SK-N-SH (cell line): ENCODE measurements at regions not wholly inside any gene's neighbourhood (a gene's known extent, or its start where the extent isn't known, plus 50 kb on each side); places are given as distances from the start of the nearest gene placed in this dataset.

Experiments
- CTCF ChIA-PET: fragments of 300-600, 350-600 bp; formaldehyde crosslinking; extraction: SDS; loops from one replicate; lab custom pipeline; 2021; lab: Yijun Ruan, JAX
- POLR2A ChIA-PET: fragments of 350-600 bp; sonication (Branson Sonifier 250); formaldehyde crosslinking; extraction: SDS; loops from one replicate; lab custom pipeline; 2020; ENCODE audit warnings: antibody characterized with exemption, inconsistent platforms; lab: Yijun Ruan, JAX
- DNase-seq: peaks from one replicate; pipeline ENCODE4 v3.0.0; 2012
- H2AFZ ChIP-seq: fragments of 200-600 bp; sonication (generic); 2 replicates; pipeline ENCODE4 v1.8.1; 2016; ENCODE audit warnings: antibody characterized with exemption, mild to moderate bottlenecking, low read depth
- H3F3A ChIP-seq: fragments of 200-600 bp; sonication (generic); replicated peaks from 2 replicates; pipeline ENCODE3; 2016; ENCODE audit warnings: antibody characterized with exemption, mild to moderate bottlenecking; ENCODE audit not compliant: insufficient read depth
- H3K27ac ChIP-seq, 2 experiments: fragments of 200-500 bp in 1 of 2; fragments of 200-600 bp in 1 of 2; sonication (Bioruptor generic) in 1 of 2; sonication (generic), shearing (Covaris generic) in 1 of 2; 2 replicates each; pipeline versions ENCODE4 v1.5.1 to v1.6.1; 2014 to 2016; ENCODE audit warnings: low read depth in 2 of 2, inconsistent platforms in 1 of 2, low read length in 1 of 2, mild to moderate bottlenecking in 1 of 2, mixed read lengths in 1 of 2
- H3K27me3 ChIP-seq: fragments of 200-600 bp; sonication (generic), shearing (Covaris generic); 2 replicates; pipeline ENCODE4 v1.6.1; 2016; ENCODE audit warnings: mixed run types; ENCODE audit not compliant: insufficient read depth
- H3K36me3 ChIP-seq, 2 experiments: fragments of 200-500 bp in 1 of 2; fragments of 200-600 bp in 1 of 2; sonication (Bioruptor generic) in 1 of 2; sonication (generic) in 1 of 2; replicated peaks in 1 of 2; 2 replicates each; pipeline versions ENCODE3 to v1.5.1; 2014 to 2016; ENCODE audit warnings: low read length in 1 of 2, mild to moderate bottlenecking in 1 of 2; ENCODE audit not compliant: insufficient read depth in 2 of 2, control insufficient read depth in 1 of 2
- H3K4me1 ChIP-seq, 2 experiments: fragments of 200-500 bp in 1 of 2; fragments of 200-600 bp in 1 of 2; sonication (Bioruptor generic) in 1 of 2; sonication (generic), shearing (Covaris generic) in 1 of 2; 2 replicates each; pipeline versions ENCODE4 v1.5.1 to v1.6.1; 2014 to 2016; ENCODE audit warnings: low read depth in 1 of 2, low read length in 1 of 2, mixed run types in 1 of 2; ENCODE audit not compliant: insufficient read depth in 2 of 2, control insufficient read depth in 1 of 2
- H3K4me2 ChIP-seq: fragments of 200-600 bp; sonication (generic), shearing (Covaris generic); 2 replicates; pipeline ENCODE4 v1.6.1; 2017; ENCODE audit warnings: mixed run types
- H3K4me3 ChIP-seq, 2 experiments: fragments of 200-500 bp in 1 of 2; fragments of 200-600 bp in 1 of 2; sonication (Bioruptor generic) in 1 of 2; sonication (generic), shearing (Covaris generic) in 1 of 2; 2 replicates each; pipeline versions ENCODE4 v1.5.1 to v1.8.1; 2014 to 2016; ENCODE audit warnings: low read depth in 2 of 2, inconsistent platforms in 1 of 2, low read length in 1 of 2, mild to moderate bottlenecking in 1 of 2, mixed read lengths in 1 of 2, moderate library complexity in 1 of 2
- H3K79me2 ChIP-seq: fragments of 200-600 bp; sonication (generic); 2 replicates; pipeline ENCODE4 v1.8.1; 2017; ENCODE audit warnings: mild to moderate bottlenecking; ENCODE audit not compliant: insufficient read depth
- H3K9ac ChIP-seq: fragments of 200-600 bp; sonication (generic); 2 replicates; pipeline ENCODE4 v1.6.1; 2017; ENCODE audit warnings: mixed run types
- H3K9me2 ChIP-seq: fragments of 200-600 bp; sonication (generic); 2 replicates; pipeline ENCODE4 v1.6.1; 2017; ENCODE audit warnings: mixed run types
- H3K9me3 ChIP-seq: fragments of 200-600 bp; sonication (generic); 2 replicates; pipeline ENCODE4 v1.6.1; 2017; ENCODE audit warnings: mixed run types, mild to moderate bottlenecking, moderate library complexity
- H4K20me1 ChIP-seq: fragments of 200-600 bp; sonication (generic); 2 replicates; pipeline ENCODE4 v1.6.1; 2017; ENCODE audit warnings: mild to moderate bottlenecking, mixed run types; ENCODE audit not compliant: insufficient read depth
- CHD2 ChIP-seq: fragments of 150-350 bp; IDR thresholded peaks from 2 replicates; pipeline ENCODE4 v1.6.1; 2018; ENCODE audit warnings: low read length; ENCODE audit not compliant: partially characterized antibody
- ELF1 ChIP-seq: IDR thresholded peaks from 2 replicates; pipeline ENCODE4 v1.4.0; 2012
- FOXJ3 ChIP-seq: sonication (generic); formaldehyde crosslinking; IDR thresholded peaks from 2 replicates; pipeline ENCODE4 v1.5.1; 2020; ENCODE audit warnings: mild to moderate bottlenecking, missing genetic modification reagents
- FOXM1 ChIP-seq: IDR thresholded peaks from 2 replicates; pipeline ENCODE4 v1.4.0; 2012; ENCODE audit warnings: low read depth, mild to moderate bottlenecking
- GATA2 ChIP-seq: sonication (generic); formaldehyde crosslinking; IDR thresholded peaks from 2 replicates; pipeline ENCODE4 v1.5.0; 2020; ENCODE audit warnings: mild to moderate bottlenecking, missing genetic modification reagents
- MEF2A ChIP-seq: IDR thresholded peaks from 2 replicates; pipeline ENCODE4 v1.4.0; 2012; ENCODE audit warnings: low read depth, borderline replicate concordance
- MXI1 ChIP-seq: IDR thresholded peaks from 2 replicates; pipeline ENCODE4 v1.6.1; 2012; ENCODE audit warnings: mild to moderate bottlenecking, low read depth, low read length, improper control_type of control experiment
- NRF1 ChIP-seq: IDR thresholded peaks from 2 replicates; pipeline ENCODE4 v1.6.1; 2012; ENCODE audit warnings: low read depth, mild to moderate bottlenecking, low read length
- POLR2AphosphoS5 ChIP-seq: IDR thresholded peaks from 2 replicates; pipeline ENCODE4 v1.6.1; 2012; ENCODE audit warnings: low read depth, low read length
- RCOR1 ChIP-seq: fragments of 150-350 bp; IDR thresholded peaks from 2 replicates; pipeline ENCODE4 v1.6.1; 2017; ENCODE audit warnings: antibody characterized with exemption, low read length
- RXRA ChIP-seq: IDR thresholded peaks from 2 replicates; pipeline ENCODE4 v1.4.0; 2012; ENCODE audit warnings: low read depth, mild to moderate bottlenecking, borderline replicate concordance
- YY1 ChIP-seq: IDR thresholded peaks from 2 replicates; pipeline ENCODE4 v1.4.0; 2012; ENCODE audit warnings: low read depth, mild to moderate bottlenecking
- WGBS: methylation state at CpG from one replicate; pipeline ENCODE4 v1.1.6; 2017; ENCODE audit warnings: low lambda C conversion rate; 5-methylcytosine and 5-hydroxymethylcytosine counted together
- TF ChIP-seq, protein P1 (sequence below): IDR thresholded peaks from 2 replicates; pipeline ENCODE4 v1.4.0; 2012; ENCODE audit warnings: low read depth, borderline replicate concordance
- TF ChIP-seq, protein P2 (sequence below): IDR thresholded peaks from 2 replicates; pipeline ENCODE4; 2012
- TF ChIP-seq, protein P3 (sequence below): IDR thresholded peaks from 2 replicates; pipeline ENCODE4 v1.4.0; 2012; ENCODE audit warnings: low read depth
- TF ChIP-seq, protein P4 (sequence below): fragments of 150-350 bp; IDR thresholded peaks from 2 replicates; pipeline ENCODE4 v1.6.1; 2017; ENCODE audit warnings: antibody characterized with exemption, low read length, low read depth, borderline replicate concordance
- TF ChIP-seq, protein P5 (sequence below): IDR thresholded peaks from 2 replicates; pipeline ENCODE4 v1.4.0; 2012; ENCODE audit warnings: low read depth, borderline replicate concordance

DNA sequence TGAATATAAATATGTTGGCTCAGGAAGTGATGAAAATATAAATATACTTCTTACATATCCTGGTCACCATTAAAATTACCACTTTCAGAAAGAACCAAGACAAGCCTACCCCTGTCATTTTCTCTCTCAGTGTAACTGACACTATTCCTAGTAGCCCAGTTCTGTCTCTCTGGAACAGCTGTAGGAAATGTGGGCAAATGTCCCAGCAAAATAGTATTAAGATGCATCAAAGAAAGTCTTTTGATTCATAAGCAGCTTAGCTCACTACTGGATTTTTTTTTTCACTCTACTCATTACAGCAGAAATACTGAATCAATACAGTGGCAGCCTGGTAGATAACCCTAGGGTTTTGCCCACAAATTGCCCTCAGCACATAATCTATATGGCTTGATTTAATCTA, 290.9 kb downstream of the DNAJB9 start:
- Histone ChIP-seq H3K9me2 (no peaks in the 10 kb centered on the region), H3K36me3 (no peaks in the 10 kb centered on the region), H3K9ac (no peak overlapping the region), H3K27me3 (no peaks in the 10 kb centered on the region), H3K79me2 (no peaks in the 10 kb centered on the region), H3F3A (no peaks in the 10 kb centered on the region), H3K27ac (no peak overlapping the region), H3K4me1 (no peaks in the 10 kb centered on the region), H3K4me2 (no peak overlapping the region), H3K9me3 (0 out of 2 replicates have a peak, but pooled peaks cover 5% of the 10 kb centered on the region), H2AFZ (no peak overlapping the region), H4K20me1 (no peaks in the 10 kb centered on the region), H3K4me3 (no peak overlapping the region)
- TF ChIP-seq, protein P1, sequence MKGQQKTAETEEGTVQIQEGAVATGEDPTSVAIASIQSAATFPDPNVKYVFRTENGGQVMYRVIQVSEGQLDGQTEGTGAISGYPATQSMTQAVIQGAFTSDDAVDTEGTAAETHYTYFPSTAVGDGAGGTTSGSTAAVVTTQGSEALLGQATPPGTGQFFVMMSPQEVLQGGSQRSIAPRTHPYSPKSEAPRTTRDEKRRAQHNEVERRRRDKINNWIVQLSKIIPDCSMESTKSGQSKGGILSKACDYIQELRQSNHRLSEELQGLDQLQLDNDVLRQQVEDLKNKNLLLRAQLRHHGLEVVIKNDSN, result no peak
- TF ChIP-seq RXRA (no peak), GATA2 (CRISPR knock-in tag) (no peak), MEF2A (no peak), CHD2 (no peak), MXI1 (no peak), FOXM1 (no peak), RCOR1 (no peak), YY1 (no peak), ELF1 (no peak), FOXJ3 (CRISPR knock-in tag) (no peak), NRF1 (no peak)
- TF ChIP-seq, protein P2, sequence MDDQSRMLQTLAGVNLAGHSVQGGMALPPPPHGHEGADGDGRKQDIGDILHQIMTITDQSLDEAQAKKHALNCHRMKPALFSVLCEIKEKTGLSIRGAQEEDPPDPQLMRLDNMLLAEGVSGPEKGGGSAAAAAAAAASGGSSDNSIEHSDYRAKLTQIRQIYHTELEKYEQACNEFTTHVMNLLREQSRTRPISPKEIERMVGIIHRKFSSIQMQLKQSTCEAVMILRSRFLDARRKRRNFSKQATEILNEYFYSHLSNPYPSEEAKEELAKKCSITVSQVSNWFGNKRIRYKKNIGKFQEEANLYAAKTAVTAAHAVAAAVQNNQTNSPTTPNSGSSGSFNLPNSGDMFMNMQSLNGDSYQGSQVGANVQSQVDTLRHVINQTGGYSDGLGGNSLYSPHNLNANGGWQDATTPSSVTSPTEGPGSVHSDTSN, result no peak
- TF ChIP-seq, protein P3, sequence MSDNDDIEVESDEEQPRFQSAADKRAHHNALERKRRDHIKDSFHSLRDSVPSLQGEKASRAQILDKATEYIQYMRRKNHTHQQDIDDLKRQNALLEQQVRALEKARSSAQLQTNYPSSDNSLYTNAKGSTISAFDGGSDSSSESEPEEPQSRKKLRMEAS, result no peak
- TF ChIP-seq, protein P4, sequence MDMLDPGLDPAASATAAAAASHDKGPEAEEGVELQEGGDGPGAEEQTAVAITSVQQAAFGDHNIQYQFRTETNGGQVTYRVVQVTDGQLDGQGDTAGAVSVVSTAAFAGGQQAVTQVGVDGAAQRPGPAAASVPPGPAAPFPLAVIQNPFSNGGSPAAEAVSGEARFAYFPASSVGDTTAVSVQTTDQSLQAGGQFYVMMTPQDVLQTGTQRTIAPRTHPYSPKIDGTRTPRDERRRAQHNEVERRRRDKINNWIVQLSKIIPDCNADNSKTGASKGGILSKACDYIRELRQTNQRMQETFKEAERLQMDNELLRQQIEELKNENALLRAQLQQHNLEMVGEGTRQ, result no peak
- ChIA-PET CTCF (no interaction called here), POLR2A (no interaction called here)
- no peak for DNase-seq

DNA sequence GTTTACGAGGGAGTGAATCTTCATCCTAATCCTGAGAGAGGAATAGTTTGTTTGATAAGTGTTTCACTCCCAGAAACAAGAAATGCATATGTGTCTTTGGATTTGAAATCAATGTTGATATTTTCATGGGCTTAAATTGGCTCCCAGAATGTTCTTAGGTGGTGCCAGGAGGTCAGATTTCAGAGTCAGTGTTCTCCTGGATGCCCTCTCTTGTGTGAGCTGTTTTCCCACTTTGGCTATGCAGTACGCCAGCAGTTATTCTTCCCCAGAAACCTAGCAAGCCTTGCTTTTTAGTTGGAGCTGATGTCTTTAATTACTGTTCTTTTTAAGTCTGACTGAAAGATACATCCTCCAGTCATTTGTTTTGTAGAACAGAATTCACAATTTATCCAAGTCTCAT, 291.4 kb downstream of the DNAJB9 start:
- DNase-seq, result no peak
- H3K36me3 ChIP-seq, result no peaks in the 10 kb centered on the region

More for the DNA sequence above, 291.4 kb downstream of the DNAJB9 start:
- WGBS, result 14% methylated on average over 1 of the region's 2 CpGs
- Histone ChIP-seq H3K79me2 (no peaks in the 10 kb centered on the region), H3K9ac (no peak overlapping the region), H3K4me1 (no peaks in the 10 kb centered on the region), H3K9me2 (no peaks in the 10 kb centered on the region), H3F3A (no peaks in the 10 kb centered on the region), H3K27ac (no peak overlapping the region), H3K4me3 (no peak overlapping the region), H3K4me2 (no peak overlapping the region), H2AFZ (no peak overlapping the region), H4K20me1 (no peaks in the 10 kb centered on the region), H3K27me3 (no peaks in the 10 kb centered on the region)
- POLR2A ChIA-PET, result no interaction called here
- CTCF ChIA-PET, result no interaction called here
- TF ChIP-seq POLR2AphosphoS5, result no peak
- TF ChIP-seq, protein P5, sequence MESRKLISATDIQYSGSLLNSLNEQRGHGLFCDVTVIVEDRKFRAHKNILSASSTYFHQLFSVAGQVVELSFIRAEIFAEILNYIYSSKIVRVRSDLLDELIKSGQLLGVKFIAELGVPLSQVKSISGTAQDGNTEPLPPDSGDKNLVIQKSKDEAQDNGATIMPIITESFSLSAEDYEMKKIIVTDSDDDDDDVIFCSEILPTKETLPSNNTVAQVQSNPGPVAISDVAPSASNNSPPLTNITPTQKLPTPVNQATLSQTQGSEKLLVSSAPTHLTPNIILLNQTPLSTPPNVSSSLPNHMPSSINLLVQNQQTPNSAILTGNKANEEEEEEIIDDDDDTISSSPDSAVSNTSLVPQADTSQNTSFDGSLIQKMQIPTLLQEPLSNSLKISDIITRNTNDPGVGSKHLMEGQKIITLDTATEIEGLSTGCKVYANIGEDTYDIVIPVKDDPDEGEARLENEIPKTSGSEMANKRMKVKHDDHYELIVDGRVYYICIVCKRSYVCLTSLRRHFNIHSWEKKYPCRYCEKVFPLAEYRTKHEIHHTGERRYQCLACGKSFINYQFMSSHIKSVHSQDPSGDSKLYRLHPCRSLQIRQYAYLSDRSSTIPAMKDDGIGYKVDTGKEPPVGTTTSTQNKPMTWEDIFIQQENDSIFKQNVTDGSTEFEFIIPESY, result no peak
- TF ChIP-seq, all 33 proteins: peak for 0
- H3K9me3 ChIP-seq, result 0 out of 2 replicates have a peak, but pooled peaks cover 5% of the 10 kb centered on the region
